ENCODE measurements at regions not wholly inside any gene's neighbourhood (a gene's known extent, or its start where the extent isn't known, plus 50 kb on each side); places are given as distances from the start of the nearest gene placed in this dataset.

DNA sequence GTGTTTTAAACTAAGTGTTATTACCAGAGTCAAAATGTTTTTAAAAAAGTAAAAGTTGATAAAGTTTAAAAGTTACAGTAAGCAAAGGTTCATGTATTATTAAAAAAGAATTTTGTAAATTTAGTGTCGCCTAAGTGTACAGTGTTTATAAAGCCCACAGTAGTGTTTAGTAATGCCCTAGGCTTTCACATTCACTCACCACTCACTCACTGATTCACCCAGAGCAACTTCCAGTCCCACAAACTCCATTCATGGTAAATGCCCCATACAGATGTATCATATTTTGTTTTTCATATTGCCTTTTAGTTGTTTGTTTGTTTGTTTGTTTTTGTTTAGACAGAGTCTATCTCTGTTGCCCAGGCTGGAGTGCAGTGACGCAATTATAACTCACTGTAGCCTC lies 353.8 kb upstream of the PTBP2 start:
- no peaks in the 10 kb centered on the region for H3K9me1 ChIP-seq (replicated peaks; ENCODE audit: control insufficient read depth, extremely low read depth, insufficient read depth, low read length)
- H3K36me3 ChIP-seq (ENCODE audit: control insufficient read depth in 2 of 2, extremely low read depth in 1 of 2, insufficient read depth in 2 of 2, low read length in 2 of 2): no peaks in the 10 kb centered on the region
- TF ChIP-seq JUN (IDR thresholded peaks at IDR 0.05; ENCODE audit: borderline replicate concordance, insufficient read depth, insufficient read length, low read depth) (no peak), MYC (IDR thresholded peaks at IDR 0.05; ENCODE audit: low read depth, low read length) (no peak), FOS (IDR thresholded peaks at IDR 0.05; ENCODE audit: borderline replicate concordance, insufficient read depth, low read length) (no peak), GATA2 (IDR thresholded peaks at IDR 0.05; ENCODE audit: insufficient read depth, insufficient read length, low read depth, low read length) (no peak), POLR2A (IDR thresholded peaks at IDR 0.05; ENCODE audit: low read depth, low read length) (no peak), POLR2AphosphoS5 (IDR thresholded peaks at IDR 0.05; ENCODE audit: insufficient read depth, low read depth, low read length) (no peak), EZH2 (IDR thresholded peaks at IDR 0.05; ENCODE audit: borderline replicate concordance, low read depth, low read length, severe bottlenecking) (no peak)
- TF ChIP-seq, protein P1, sequence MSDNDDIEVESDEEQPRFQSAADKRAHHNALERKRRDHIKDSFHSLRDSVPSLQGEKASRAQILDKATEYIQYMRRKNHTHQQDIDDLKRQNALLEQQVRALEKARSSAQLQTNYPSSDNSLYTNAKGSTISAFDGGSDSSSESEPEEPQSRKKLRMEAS (IDR thresholded peaks at IDR 0.05; ENCODE audit: insufficient read depth, insufficient read length): no peak
- TF ChIP-seq, protein P2, sequence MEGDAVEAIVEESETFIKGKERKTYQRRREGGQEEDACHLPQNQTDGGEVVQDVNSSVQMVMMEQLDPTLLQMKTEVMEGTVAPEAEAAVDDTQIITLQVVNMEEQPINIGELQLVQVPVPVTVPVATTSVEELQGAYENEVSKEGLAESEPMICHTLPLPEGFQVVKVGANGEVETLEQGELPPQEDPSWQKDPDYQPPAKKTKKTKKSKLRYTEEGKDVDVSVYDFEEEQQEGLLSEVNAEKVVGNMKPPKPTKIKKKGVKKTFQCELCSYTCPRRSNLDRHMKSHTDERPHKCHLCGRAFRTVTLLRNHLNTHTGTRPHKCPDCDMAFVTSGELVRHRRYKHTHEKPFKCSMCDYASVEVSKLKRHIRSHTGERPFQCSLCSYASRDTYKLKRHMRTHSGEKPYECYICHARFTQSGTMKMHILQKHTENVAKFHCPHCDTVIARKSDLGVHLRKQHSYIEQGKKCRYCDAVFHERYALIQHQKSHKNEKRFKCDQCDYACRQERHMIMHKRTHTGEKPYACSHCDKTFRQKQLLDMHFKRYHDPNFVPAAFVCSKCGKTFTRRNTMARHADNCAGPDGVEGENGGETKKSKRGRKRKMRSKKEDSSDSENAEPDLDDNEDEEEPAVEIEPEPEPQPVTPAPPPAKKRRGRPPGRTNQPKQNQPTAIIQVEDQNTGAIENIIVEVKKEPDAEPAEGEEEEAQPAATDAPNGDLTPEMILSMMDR (IDR thresholded peaks at IDR 0.05; ENCODE audit: extremely low read depth in 1 of 2, insufficient read depth in 1 of 2, low read depth in 1 of 2, low read length in 2 of 2): no peak
- H3K4me3 ChIP-seq (replicated peaks in 1 of 3; ENCODE audit: insufficient read depth in 1 of 3, low read depth in 1 of 3, low read length in 3 of 3): no peak overlapping the region
- DNase-seq (ENCODE audit: low read depth, low spot score) (no peak), FAIRE-seq (no peak)
- no peak overlapping the region for H3K27ac ChIP-seq (ENCODE audit: insufficient read depth, low read depth, low read length)
- H3K27me3 ChIP-seq (ENCODE audit: control insufficient read depth in 2 of 2, insufficient read depth in 2 of 2, low read length in 2 of 2): no peaks in the 10 kb centered on the region
- intact Hi-C loops (cut with micrococcal nuclease) (no loop called here), dilution Hi-C loops (cut with MboI; ENCODE audit: extremely low pct_ligation_motif_present, low sequenced_read_pairs) (no loop called here)
- POLR2A ChIA-PET: interaction anchor here (0.6 kb wide), 1 partner anchor 11 kb away, joined by 4 read pairs; no protein-coding TSS in a partner anchor
- no peak overlapping the region for H2AFZ ChIP-seq (ENCODE audit: low read depth, low read length)
- H3K9me3 ChIP-seq (replicated peaks; ENCODE audit: control insufficient read depth, insufficient read depth, low read length): no peaks in the 10 kb centered on the region
- H3K4me1 ChIP-seq (ENCODE audit: control insufficient read depth, extremely low read depth, insufficient read depth, low read length): peaks cover 47% of the 10 kb centered on the region
- H3K4me2 ChIP-seq (ENCODE audit: insufficient read depth, low read length): no peak overlapping the region
- CTCF ChIA-PET: interaction anchor here (1.8 kb wide), 1 partner anchor 12 kb away, joined by 5 read pairs; no protein-coding TSS in a partner anchor
- no peak overlapping the region for H3K9ac ChIP-seq (replicated peaks; ENCODE audit: extremely low read depth, insufficient read depth, low read length)
- H3K79me2 ChIP-seq (ENCODE audit: control insufficient read depth, insufficient read depth, low read length): no peaks in the 10 kb centered on the region
- no peaks in the 10 kb centered on the region for H4K20me1 ChIP-seq (replicated peaks; ENCODE audit: control insufficient read depth, extremely low read depth, insufficient read depth, low read length)
- BruUV-seq (replicated peaks): no TSS peak

Measured in endothelial cell of umbilical vein (primary cell).